ENCODE measurements at regions not wholly inside any gene's neighbourhood (a gene's known extent, or its start where the extent isn't known, plus 50 kb on each side); places are given as distances from the start of the nearest gene placed in this dataset.
"Not testable (repeated sequence)": the region's sequence is repeated elsewhere in the genome, so short reads cannot be mapped to it uniquely, and the experiment has no call there.

GRCh38 chr3:61356685-61357084, 105.4 kb upstream of the FHIT start:
- H3K9me3 Mint-ChIP-seq: no peaks in the 10 kb centered on the region
- peaks cover 4% of the 10 kb centered on the region for H3K27me3 Mint-ChIP-seq (ENCODE audit: low read depth)
- DNase-seq: no peak
- H3K4me1 Mint-ChIP-seq (ENCODE audit: low read depth): no peaks in the 10 kb centered on the region
- no peak overlapping the region for H3K4me3 Mint-ChIP-seq
- no peaks in the 10 kb centered on the region for H3K36me3 Mint-ChIP-seq (ENCODE audit: insufficient read depth)
- no peak for ATAC-seq

GRCh38 chr3:61357902-61358301, 106.7 kb upstream of the FHIT start:
- DNase-seq: no peak
- H3K9me3 Mint-ChIP-seq: no peaks in the 10 kb centered on the region
- H3K36me3 Mint-ChIP-seq (ENCODE audit: insufficient read depth): no peaks in the 10 kb centered on the region
- H3K4me3 Mint-ChIP-seq: no peak overlapping the region
- H3K4me1 Mint-ChIP-seq (ENCODE audit: low read depth): no peaks in the 10 kb centered on the region
- H3K27me3 Mint-ChIP-seq (ENCODE audit: low read depth): peaks cover 4% of the 10 kb centered on the region
- ATAC-seq: no peak

GRCh38 chr3:61358364-61358763, 107.1 kb upstream of the FHIT start:
- H3K36me3 Mint-ChIP-seq (ENCODE audit: insufficient read depth): no peaks in the 10 kb centered on the region
- H3K4me1 Mint-ChIP-seq (ENCODE audit: low read depth): no peaks in the 10 kb centered on the region
- H3K27me3 Mint-ChIP-seq (ENCODE audit: low read depth): peaks cover 4% of the 10 kb centered on the region
- H3K9me3 Mint-ChIP-seq: peaks cover 1% of the 10 kb centered on the region
- H3K4me3 Mint-ChIP-seq: no peak overlapping the region
- DNase-seq (no peak), ATAC-seq (no peak)

- ATAC-seq (no peak), DNase-seq (no peak)
- H3K9me3 Mint-ChIP-seq: peaks cover 5% of the 10 kb centered on the region
- peaks cover 5% of the 10 kb centered on the region for H3K27me3 Mint-ChIP-seq (ENCODE audit: low read depth)
- no peak overlapping the region for H3K4me3 Mint-ChIP-seq
- no peaks in the 10 kb centered on the region for H3K4me1 Mint-ChIP-seq (ENCODE audit: low read depth)
- H3K36me3 Mint-ChIP-seq (ENCODE audit: insufficient read depth): no peaks in the 10 kb centered on the region
Observed at GRCh38 chr3:61360297-61360965, 109.2 kb upstream of the FHIT start.

GRCh38 chr3:61369678-61370077, 118.4 kb upstream of the FHIT start:
- Mint-ChIP-seq H3K36me3 (ENCODE audit: insufficient read depth) (no peaks in the 10 kb centered on the region), H3K9me3 (no peaks in the 10 kb centered on the region), H3K27me3 (ENCODE audit: low read depth) (peaks cover 2% of the 10 kb centered on the region), H3K4me1 (ENCODE audit: low read depth) (no peaks in the 10 kb centered on the region), H3K4me3 (no peak overlapping the region)
- ATAC-seq (no peak), DNase-seq (no peak)

- Mint-ChIP-seq H3K4me1 (ENCODE audit: low read depth) (no peaks in the 10 kb centered on the region), H3K4me3 (no peak overlapping the region), H3K9me3 (no peaks in the 10 kb centered on the region), H3K27me3 (ENCODE audit: low read depth) (no peaks in the 10 kb centered on the region), H3K36me3 (ENCODE audit: insufficient read depth) (no peaks in the 10 kb centered on the region)
- ATAC-seq (no peak), DNase-seq (no peak)
Observed at GRCh38 chr3:61371123-61371522, 119.9 kb upstream of the FHIT start.

GRCh38 chr3:61372723-61373122, 121.5 kb upstream of the FHIT start:
- ATAC-seq (no peak), DNase-seq (no peak)
- Mint-ChIP-seq H3K27me3 (ENCODE audit: low read depth) (no peaks in the 10 kb centered on the region), H3K36me3 (ENCODE audit: insufficient read depth) (no peaks in the 10 kb centered on the region), H3K9me3 (no peaks in the 10 kb centered on the region), H3K4me1 (ENCODE audit: low read depth) (no peaks in the 10 kb centered on the region), H3K4me3 (no peak overlapping the region)

GRCh38 chr3:61378311-61378710, 127.1 kb upstream of the FHIT start:
- H3K9me3 Mint-ChIP-seq: no peaks in the 10 kb centered on the region
- no peaks in the 10 kb centered on the region for H3K36me3 Mint-ChIP-seq (ENCODE audit: insufficient read depth)
- H3K4me1 Mint-ChIP-seq (ENCODE audit: low read depth): peaks cover 3% of the 10 kb centered on the region
- H3K4me3 Mint-ChIP-seq: no peak overlapping the region
- H3K27me3 Mint-ChIP-seq (ENCODE audit: low read depth): peaks cover 6% of the 10 kb centered on the region
- no peak for ATAC-seq
- DNase-seq: no peak

GRCh38 chr3:61381745-61382392, 130.6 kb upstream of the FHIT start:
- Mint-ChIP-seq H3K9me3 (no peaks in the 10 kb centered on the region), H3K36me3 (ENCODE audit: insufficient read depth) (no peaks in the 10 kb centered on the region), H3K4me3 (no peak overlapping the region), H3K27me3 (ENCODE audit: low read depth) (peaks cover 14% of the 10 kb centered on the region), H3K4me1 (ENCODE audit: low read depth) (peaks cover 3% of the 10 kb centered on the region)
- DNase-seq: no peak
- peak; percentile 43 to 60 for ATAC-seq

- no peak overlapping the region for H3K4me3 Mint-ChIP-seq
- no peaks in the 10 kb centered on the region for H3K36me3 Mint-ChIP-seq (ENCODE audit: insufficient read depth)
- DNase-seq (no peak), ATAC-seq (no peak)
- no peaks in the 10 kb centered on the region for H3K4me1 Mint-ChIP-seq (ENCODE audit: low read depth)
- peaks cover 5% of the 10 kb centered on the region for H3K9me3 Mint-ChIP-seq
- peaks cover 10% of the 10 kb centered on the region for H3K27me3 Mint-ChIP-seq (ENCODE audit: low read depth)
Observed at GRCh38 chr3:61387817-61388216, 136.6 kb upstream of the FHIT start.

GRCh38 chr3:61393480-61393947, 142.3 kb upstream of the FHIT start:
- DNase-seq; H3K4me1 Mint-ChIP-seq (ENCODE audit: low read depth); H3K36me3 Mint-ChIP-seq (ENCODE audit: insufficient read depth); H3K27me3 Mint-ChIP-seq (ENCODE audit: low read depth); H3K4me3 Mint-ChIP-seq; ATAC-seq: not testable (repeated sequence)
- peaks cover 14% of the 10 kb centered on the region for H3K9me3 Mint-ChIP-seq

- H3K36me3 Mint-ChIP-seq (ENCODE audit: insufficient read depth): no peaks in the 10 kb centered on the region
- DNase-seq: no peak
- peaks cover under 1% of the 10 kb centered on the region for H3K9me3 Mint-ChIP-seq
- peaks cover 3% of the 10 kb centered on the region for H3K27me3 Mint-ChIP-seq (ENCODE audit: low read depth)
- H3K4me1 Mint-ChIP-seq (ENCODE audit: low read depth): no peaks in the 10 kb centered on the region
- ATAC-seq: no peak
- H3K4me3 Mint-ChIP-seq: no peak overlapping the region
Observed at GRCh38 chr3:61401359-61401758, 150.1 kb upstream of the FHIT start.

- Mint-ChIP-seq H3K27me3 (ENCODE audit: low read depth) (peaks cover 11% of the 10 kb centered on the region), H3K4me3 (no peak overlapping the region), H3K4me1 (ENCODE audit: low read depth) (no peaks in the 10 kb centered on the region), H3K36me3 (ENCODE audit: insufficient read depth) (no peaks in the 10 kb centered on the region), H3K9me3 (peaks cover 4% of the 10 kb centered on the region)
- DNase-seq (no peak), ATAC-seq (no peak)
Observed at GRCh38 chr3:61407397-61407796, 154.0 kb upstream of the PTPRG start.

- no peaks in the 10 kb centered on the region for H3K4me1 Mint-ChIP-seq (ENCODE audit: low read depth)
- ATAC-seq (no peak), DNase-seq (no peak)
- H3K36me3 Mint-ChIP-seq (ENCODE audit: insufficient read depth): no peaks in the 10 kb centered on the region
- H3K4me3 Mint-ChIP-seq: no peak overlapping the region
- peaks cover 4% of the 10 kb centered on the region for H3K9me3 Mint-ChIP-seq
- H3K27me3 Mint-ChIP-seq (ENCODE audit: low read depth): peaks cover 11% of the 10 kb centered on the region
Observed at GRCh38 chr3:61409638-61410037, 151.7 kb upstream of the PTPRG start.

- not testable (repeated sequence) for DNase-seq; H3K4me3 Mint-ChIP-seq; H3K9me3 Mint-ChIP-seq; H3K36me3 Mint-ChIP-seq (ENCODE audit: insufficient read depth); ATAC-seq; H3K4me1 Mint-ChIP-seq (ENCODE audit: low read depth)
- peaks cover 11% of the 10 kb centered on the region for H3K27me3 Mint-ChIP-seq (ENCODE audit: low read depth)
Observed at GRCh38 chr3:61410358-61410757, 151.0 kb upstream of the PTPRG start.
